AG04449 (cell line): ENCODE measurements at regions not wholly inside any gene's neighbourhood (a gene's known extent, or its start where the extent isn't known, plus 50 kb on each side); places are given as distances from the start of the nearest gene placed in this dataset.

Experiments
- CTCF ChIA-PET: fragments of 350-600 bp; formaldehyde crosslinking; extraction: SDS; loops from one replicate; lab custom pipeline; 2021; ENCODE audit warnings: antibody characterized with exemption; lab: Yijun Ruan, JAX
- POLR2A ChIA-PET: fragments of 400-600, 350-600 bp; formaldehyde crosslinking; extraction: SDS; loops from one replicate; lab custom pipeline; 2020; ENCODE audit warnings: antibody characterized with exemption, inconsistent platforms; lab: Yijun Ruan, JAX
- DNase-seq: peaks from one replicate; pipeline ENCODE4 v3.0.0-alpha.2; 2010; ENCODE audit warnings: low read depth, low spot score
- H3K4me3 ChIP-seq: 2 replicates; pipeline ENCODE4 v1.5.1; 2011; ENCODE audit warnings: low read depth, mild to moderate bottlenecking, control low read depth, low read length
- TF ChIP-seq, protein P1 (sequence below): IDR thresholded peaks from one replicate; pipeline ENCODE4 v1.5.1; 2011; ENCODE audit warnings: mild to moderate bottlenecking, moderate library complexity, low read length, control low read depth, inconsistent platforms; ENCODE audit not compliant: insufficient read depth; ENCODE audit errors: missing control alignments

DNA sequence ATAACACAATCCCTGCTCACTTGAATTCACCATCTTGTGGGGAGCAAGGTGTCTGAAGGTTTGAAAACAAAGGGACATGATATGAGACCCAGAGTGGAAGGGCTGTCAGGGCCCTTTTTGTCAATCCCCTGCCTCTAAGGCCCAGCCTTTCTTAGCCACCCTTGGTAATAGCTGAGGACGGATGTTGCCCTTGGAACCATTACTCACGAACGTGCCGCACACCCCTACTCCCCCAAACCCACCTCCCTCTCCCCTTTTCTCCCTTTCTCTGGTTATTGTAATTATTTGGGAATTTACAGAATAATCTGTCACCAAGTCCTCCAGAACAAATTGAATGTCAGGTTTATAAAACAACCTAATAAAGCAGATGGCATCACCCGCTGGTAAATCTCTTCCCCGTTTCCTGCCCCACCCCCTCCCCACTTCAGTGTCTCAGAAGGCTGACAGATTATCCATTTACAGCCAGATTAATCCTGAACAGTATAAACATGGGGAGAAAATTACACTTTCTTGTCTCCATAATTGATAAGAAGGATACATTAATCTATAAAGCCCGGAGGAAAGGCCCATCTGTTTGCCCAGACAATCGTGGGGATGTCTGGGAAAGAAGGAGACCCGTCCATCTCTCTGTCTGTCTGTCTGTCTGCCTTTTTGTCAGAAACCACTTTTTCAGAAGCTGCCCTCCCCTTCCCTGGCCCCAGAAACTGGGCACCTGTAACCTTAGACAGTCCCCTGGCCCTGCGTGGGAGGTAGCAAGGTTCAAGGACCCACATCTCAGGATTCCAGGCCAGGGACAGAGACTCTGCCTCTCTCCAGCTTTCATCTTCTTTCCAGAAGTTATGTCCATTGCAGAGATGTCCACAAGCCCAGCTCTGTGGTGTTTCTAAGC, 60.6 kb upstream of the CD34 start:
- H3K4me3 ChIP-seq = no peak overlapping the region
- no peak for DNase-seq
- POLR2A ChIA-PET = no interaction called here
- CTCF ChIA-PET = interaction anchor here (1.3 to 8.8 kb wide), 6 partner anchors 8 to 148 kb away, joined by 3 to 78 read pairs (median 7); no protein-coding TSS in a partner anchor
- TF ChIP-seq, protein P1, sequence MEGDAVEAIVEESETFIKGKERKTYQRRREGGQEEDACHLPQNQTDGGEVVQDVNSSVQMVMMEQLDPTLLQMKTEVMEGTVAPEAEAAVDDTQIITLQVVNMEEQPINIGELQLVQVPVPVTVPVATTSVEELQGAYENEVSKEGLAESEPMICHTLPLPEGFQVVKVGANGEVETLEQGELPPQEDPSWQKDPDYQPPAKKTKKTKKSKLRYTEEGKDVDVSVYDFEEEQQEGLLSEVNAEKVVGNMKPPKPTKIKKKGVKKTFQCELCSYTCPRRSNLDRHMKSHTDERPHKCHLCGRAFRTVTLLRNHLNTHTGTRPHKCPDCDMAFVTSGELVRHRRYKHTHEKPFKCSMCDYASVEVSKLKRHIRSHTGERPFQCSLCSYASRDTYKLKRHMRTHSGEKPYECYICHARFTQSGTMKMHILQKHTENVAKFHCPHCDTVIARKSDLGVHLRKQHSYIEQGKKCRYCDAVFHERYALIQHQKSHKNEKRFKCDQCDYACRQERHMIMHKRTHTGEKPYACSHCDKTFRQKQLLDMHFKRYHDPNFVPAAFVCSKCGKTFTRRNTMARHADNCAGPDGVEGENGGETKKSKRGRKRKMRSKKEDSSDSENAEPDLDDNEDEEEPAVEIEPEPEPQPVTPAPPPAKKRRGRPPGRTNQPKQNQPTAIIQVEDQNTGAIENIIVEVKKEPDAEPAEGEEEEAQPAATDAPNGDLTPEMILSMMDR = no peak

DNA sequence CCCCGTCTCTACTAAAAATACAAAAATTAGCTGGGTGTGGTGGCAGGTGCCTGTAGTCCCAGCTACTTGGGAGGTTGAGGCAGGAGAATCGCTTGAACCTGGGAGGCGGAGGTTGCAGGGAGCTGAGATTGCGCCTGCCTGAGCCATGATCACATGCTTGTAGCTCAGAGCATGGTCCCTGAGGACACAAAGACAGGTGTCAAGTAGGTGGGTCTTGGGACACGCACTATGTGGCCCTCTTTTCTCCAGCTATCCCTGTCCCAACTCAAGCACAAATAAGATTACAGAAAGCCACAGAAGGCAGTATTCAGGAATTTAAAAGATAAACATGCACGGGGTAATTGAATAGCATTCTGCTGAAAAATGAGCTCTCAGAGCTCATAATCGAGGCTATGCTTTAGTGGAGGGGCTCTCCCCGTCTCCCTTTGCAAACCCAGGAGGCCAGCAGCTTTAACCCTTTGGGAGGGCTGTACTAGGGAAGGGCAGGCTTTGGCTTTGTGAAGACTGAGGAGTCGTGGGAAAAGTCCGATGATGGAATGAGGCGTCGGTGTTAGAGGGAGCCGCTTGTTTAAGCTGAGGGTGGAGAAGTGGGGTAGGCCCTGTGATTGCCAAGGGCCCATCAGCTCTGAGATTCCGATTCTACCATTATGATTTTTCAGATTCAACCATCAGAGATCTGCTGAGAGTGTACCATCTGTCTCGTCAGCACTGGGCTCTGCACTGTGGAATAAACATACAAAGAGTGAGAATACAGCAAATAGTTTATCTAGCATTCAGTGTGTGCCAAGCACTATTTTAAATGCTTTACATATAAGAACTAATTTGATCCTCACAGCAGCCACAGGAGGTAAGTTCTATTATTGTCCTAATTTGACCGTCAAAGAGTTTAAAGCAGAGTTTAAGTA, 59.7 kb upstream of the CD34 start:
- no peak for DNase-seq
- POLR2A ChIA-PET = no interaction called here
- TF ChIP-seq, protein P1 = no peak
- CTCF ChIA-PET = interaction anchor here (1.0 to 8.8 kb wide), 8 partner anchors 11 to 275 kb away, joined by 3 to 78 read pairs (median 5); no protein-coding TSS in a partner anchor
- H3K4me3 ChIP-seq = no peak overlapping the region

- DNase-seq = no peak
- H3K4me3 ChIP-seq = no peak overlapping the region
- TF ChIP-seq, protein P1 = no peak
- CTCF ChIA-PET = interaction anchor here (0.6 to 8.8 kb wide), 9 partner anchors 12 to 276 kb away, joined by 3 to 78 read pairs (median 5); no protein-coding TSS in a partner anchor
- POLR2A ChIA-PET = no interaction called here
Measured at GRCh38 chr1:207969528-207969927, 58.6 kb upstream of the CD34 start.

- no peak overlapping the region for H3K4me3 ChIP-seq
- POLR2A ChIA-PET = no interaction called here
- no peak for DNase-seq
- CTCF ChIA-PET = interaction anchor here (0.6 to 8.8 kb wide), 6 partner anchors 11 to 100 kb away, joined by 3 to 78 read pairs (median 10); no protein-coding TSS in a partner anchor
- TF ChIP-seq, protein P1 = no peak
Measured at GRCh38 chr1:207968521-207969009, 57.6 kb upstream of the CD34 start.

DNA sequence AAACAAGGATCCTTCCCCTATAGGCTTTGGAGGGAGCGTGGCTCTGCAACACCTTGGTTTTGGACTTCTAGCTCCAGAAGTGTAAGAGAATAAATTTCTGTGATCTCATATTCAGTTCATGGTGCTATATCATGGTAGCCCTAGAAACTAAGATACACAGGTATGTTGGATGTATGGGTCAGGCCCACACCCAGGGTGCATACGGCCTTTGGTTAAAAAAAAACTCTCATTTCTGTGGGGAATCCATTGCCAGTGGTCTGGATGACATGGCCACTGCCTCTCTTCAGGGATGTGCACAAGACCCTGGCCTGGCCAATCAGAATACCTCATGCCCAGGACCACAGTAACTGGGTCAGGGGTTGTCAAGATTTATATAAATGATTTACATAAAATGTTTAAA, 56.8 kb upstream of the CD34 start:
- ChIA-PET CTCF (interaction anchor here (1.0 to 8.8 kb wide), 3 partner anchors 71 to 96 kb away, joined by 3 to 78 read pairs (median 5); no protein-coding TSS in a partner anchor), POLR2A (no interaction called here)
- DNase-seq = no peak
- H3K4me3 ChIP-seq = no peak overlapping the region
- TF ChIP-seq, protein P1 = no peak

DNA sequence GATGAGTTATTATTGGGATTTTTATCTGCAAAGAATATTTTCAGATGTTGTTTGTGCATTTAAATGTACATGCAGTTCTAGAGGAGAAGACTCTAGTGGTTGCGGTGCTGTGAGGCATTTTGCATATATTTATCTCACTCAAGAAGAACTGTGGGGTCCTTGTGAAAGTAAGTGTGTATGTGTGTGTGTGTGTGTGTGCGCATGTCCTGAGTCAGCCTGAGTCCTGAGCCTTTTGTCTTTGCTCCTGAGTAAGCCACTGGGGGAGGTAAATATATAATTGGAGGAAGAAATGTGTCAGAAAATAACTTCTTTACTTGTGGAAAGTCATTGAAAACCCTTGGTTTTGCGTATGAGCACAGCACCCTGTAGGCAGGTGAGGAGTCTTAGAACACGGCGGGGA, 55.6 kb upstream of the CD34 start:
- TF ChIP-seq, protein P1 = no peak
- H3K4me3 ChIP-seq = no peak overlapping the region
- CTCF ChIA-PET = no interaction called here
- DNase-seq = no peak
- POLR2A ChIA-PET = no interaction called here
